CD4-positive, alpha-beta T cell (primary cell): ENCODE measurements at regions not wholly inside any gene's neighbourhood (a gene's known extent, or its start where the extent isn't known, plus 50 kb on each side); places are given as distances from the start of the nearest gene placed in this dataset.

Experiments
- ATAC-seq: fragments of 200-7000 bp; cut with Tn5 transposase; one replicate; pipeline ENCODE4 v1.10.0; 2022; ENCODE audit warnings: mild to moderate bottlenecking; ENCODE audit not compliant: poor library complexity
- CTCF ChIA-PET: fragments of 350-600 bp; sonication (Branson Sonifier 250); formaldehyde crosslinking; loops from one replicate; lab custom pipeline; 2021; ENCODE audit warnings: antibody characterized with exemption, inconsistent platforms; lab: Charles Lee
- POLR2A ChIA-PET: fragments of 350-600 bp; sonication (Branson Sonifier 250); formaldehyde crosslinking; loops from one replicate; lab custom pipeline; 2021; ENCODE audit warnings: antibody characterized with exemption, inconsistent platforms; lab: Charles Lee
- DNase-seq, 14 experiments: peaks; one replicate each; pipeline ENCODE4 v3.0.0-alpha.2; 2013 to 2020; ENCODE audit warnings: mixed read lengths in 2 of 14
- H3K27ac ChIP-seq, 2 donors: one replicate each; pipeline versions ENCODE4 v1.5.1 to v1.7.0; 2013; ENCODE audit warnings: low read length in 2 of 2, low read depth in 1 of 2, mild to moderate bottlenecking in 1 of 2
- H3K27me3 ChIP-seq, 2 experiments: 1 replicate in 1 of 2; 2 replicates in 1 of 2; pipeline versions ENCODE4 v1.6.1 to v1.7.0; 2013; ENCODE audit warnings: low read length in 2 of 2, control low read depth in 1 of 2, mild to moderate bottlenecking in 1 of 2, moderate library complexity in 1 of 2; ENCODE audit not compliant: insufficient read depth in 2 of 2, control insufficient read depth in 1 of 2
- H3K36me3 ChIP-seq: one replicate; pipeline ENCODE4 v1.6.1; 2013; ENCODE audit warnings: low read length, control low read depth; ENCODE audit not compliant: insufficient read depth
- H3K4me1 ChIP-seq: one replicate; pipeline ENCODE4 v1.6.1; 2013; ENCODE audit warnings: low read length, control low read depth; ENCODE audit not compliant: insufficient read depth
- H3K4me3 ChIP-seq: one replicate; pipeline ENCODE4 v1.5.1; 2013; ENCODE audit warnings: mild to moderate bottlenecking, low read length, moderate library complexity
- H3K9me3 ChIP-seq, 2 experiments: 1 replicate in 1 of 2; 2 replicates in 1 of 2; pipeline versions ENCODE4 v1.6.1 to v1.7.0; 2013; ENCODE audit warnings: low read length in 2 of 2, mild to moderate bottlenecking in 2 of 2, control low read depth in 1 of 2, moderate library complexity in 1 of 2; ENCODE audit not compliant: control insufficient read depth in 1 of 2, insufficient read depth in 1 of 2
- H3K27ac Mint-ChIP-seq: one replicate; pipeline ENCODE4 v1.8.0; 2020; ENCODE audit warnings: mixed read lengths
- H3K27me3 Mint-ChIP-seq: one replicate; pipeline ENCODE4 v1.8.0; 2021; ENCODE audit warnings: mixed read lengths
- H3K36me3 Mint-ChIP-seq: one replicate; pipeline ENCODE4 v1.8.0; 2021; ENCODE audit warnings: low read depth, mixed read lengths
- H3K4me1 Mint-ChIP-seq: one replicate; pipeline ENCODE4 v1.8.0; 2021; ENCODE audit warnings: low read depth, mixed read lengths
- H3K4me3 Mint-ChIP-seq: one replicate; pipeline ENCODE4 v1.8.0; 2020; ENCODE audit warnings: mild to moderate bottlenecking, mixed read lengths
- H3K9me3 Mint-ChIP-seq: one replicate; pipeline ENCODE4 v1.8.0; 2020; ENCODE audit warnings: mixed read lengths
- intact Hi-C, 2 experiments: fragments of 100-400 bp; cut with DNase I in 1 of 2; cut with micrococcal nuclease in 1 of 2; formaldehyde crosslinking; loops; one replicate each; pipeline versions ENCODE4 v1.15.1 to v1.9.0; 2023 to 2025; cut with DNase I, micrococcal nuclease
- TF ChIP-seq, protein P1 (sequence below): fragments of 200-600 bp; IDR thresholded peaks from one replicate; pipeline ENCODE4 v1.8.0; 2022; ENCODE audit warnings: antibody characterized with exemption, mild to moderate bottlenecking

DNA sequence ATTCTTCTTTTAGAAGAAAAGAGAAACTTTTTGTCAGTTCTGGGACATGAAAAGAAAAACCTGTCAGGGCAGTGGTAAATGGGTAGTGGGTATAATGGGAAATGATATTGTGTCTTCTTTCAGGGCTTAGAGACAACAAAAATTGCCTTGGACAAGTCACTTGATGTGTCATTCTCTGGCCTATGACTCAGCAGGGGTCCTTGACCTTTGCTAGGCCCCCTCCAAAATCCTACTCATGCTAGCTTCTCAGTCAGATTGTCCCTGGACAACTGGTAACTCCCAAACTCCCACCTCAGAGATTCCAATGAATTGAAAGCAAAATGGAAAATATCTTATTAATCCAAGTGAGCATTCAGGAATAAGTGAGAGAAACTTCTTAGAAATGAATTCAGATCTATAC is 258.8 kb upstream of the SPRY2 start:
- Mint-ChIP-seq H3K27me3 (no peaks in the 10 kb centered on the region), H3K36me3 (no peaks in the 10 kb centered on the region), H3K4me1 (no peaks in the 10 kb centered on the region), H3K4me3 (no peak overlapping the region), H3K9me3 (no peaks in the 10 kb centered on the region), H3K27ac (no peak overlapping the region)
- DNase-seq = no peak
- no peak overlapping the region for H3K4me3 ChIP-seq
- no peak for ATAC-seq
- CTCF ChIA-PET = no interaction called here
- H3K36me3 ChIP-seq = no peaks in the 10 kb centered on the region
- H3K27ac ChIP-seq = no peak overlapping the region
- H3K9me3 ChIP-seq = no peaks in the 10 kb centered on the region
- no peaks in the 10 kb centered on the region for H3K27me3 ChIP-seq
- no peaks in the 10 kb centered on the region for H3K4me1 ChIP-seq
- POLR2A ChIA-PET = no interaction called here
- TF ChIP-seq, protein P1, sequence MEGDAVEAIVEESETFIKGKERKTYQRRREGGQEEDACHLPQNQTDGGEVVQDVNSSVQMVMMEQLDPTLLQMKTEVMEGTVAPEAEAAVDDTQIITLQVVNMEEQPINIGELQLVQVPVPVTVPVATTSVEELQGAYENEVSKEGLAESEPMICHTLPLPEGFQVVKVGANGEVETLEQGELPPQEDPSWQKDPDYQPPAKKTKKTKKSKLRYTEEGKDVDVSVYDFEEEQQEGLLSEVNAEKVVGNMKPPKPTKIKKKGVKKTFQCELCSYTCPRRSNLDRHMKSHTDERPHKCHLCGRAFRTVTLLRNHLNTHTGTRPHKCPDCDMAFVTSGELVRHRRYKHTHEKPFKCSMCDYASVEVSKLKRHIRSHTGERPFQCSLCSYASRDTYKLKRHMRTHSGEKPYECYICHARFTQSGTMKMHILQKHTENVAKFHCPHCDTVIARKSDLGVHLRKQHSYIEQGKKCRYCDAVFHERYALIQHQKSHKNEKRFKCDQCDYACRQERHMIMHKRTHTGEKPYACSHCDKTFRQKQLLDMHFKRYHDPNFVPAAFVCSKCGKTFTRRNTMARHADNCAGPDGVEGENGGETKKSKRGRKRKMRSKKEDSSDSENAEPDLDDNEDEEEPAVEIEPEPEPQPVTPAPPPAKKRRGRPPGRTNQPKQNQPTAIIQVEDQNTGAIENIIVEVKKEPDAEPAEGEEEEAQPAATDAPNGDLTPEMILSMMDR = no peak
- intact Hi-C loops = no loop called here

DNA sequence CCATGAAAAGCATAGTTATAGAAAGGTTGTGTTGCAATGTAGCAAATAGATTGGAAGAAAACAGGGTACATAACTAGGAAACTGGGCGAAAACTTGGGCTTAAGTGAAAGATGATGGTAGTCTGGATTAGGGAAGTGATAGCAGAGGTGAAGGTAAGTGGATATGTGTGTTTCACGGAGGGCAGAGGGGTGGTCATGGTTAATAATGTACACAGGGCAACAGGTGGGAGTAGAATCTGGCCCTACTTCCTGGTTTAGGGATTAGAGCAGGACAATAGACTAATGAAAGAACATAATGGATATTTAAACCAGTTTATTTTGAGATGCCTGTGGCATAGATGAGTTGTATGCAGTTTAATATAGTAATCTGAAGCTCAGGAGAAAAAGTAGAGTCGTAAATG is 257.3 kb upstream of the SPRY2 start:
- no peak for ATAC-seq
- CTCF ChIA-PET = no interaction called here
- DNase-seq = no peak
- H3K27ac Mint-ChIP-seq = no peak overlapping the region
- TF ChIP-seq, protein P1 = no peak
- H3K27me3 ChIP-seq = no peaks in the 10 kb centered on the region
- H3K27ac ChIP-seq = no peak overlapping the region
- no peaks in the 10 kb centered on the region for H3K36me3 Mint-ChIP-seq
- H3K9me3 Mint-ChIP-seq = no peaks in the 10 kb centered on the region
- no peaks in the 10 kb centered on the region for H3K36me3 ChIP-seq
- no peaks in the 10 kb centered on the region for H3K4me1 Mint-ChIP-seq
- no peak overlapping the region for H3K4me3 ChIP-seq
- POLR2A ChIA-PET = no interaction called here
- H3K4me1 ChIP-seq = no peaks in the 10 kb centered on the region
- no peak overlapping the region for H3K4me3 Mint-ChIP-seq
- no peaks in the 10 kb centered on the region for H3K9me3 ChIP-seq
- H3K27me3 Mint-ChIP-seq = no peaks in the 10 kb centered on the region
- intact Hi-C loops = no loop called here

DNA sequence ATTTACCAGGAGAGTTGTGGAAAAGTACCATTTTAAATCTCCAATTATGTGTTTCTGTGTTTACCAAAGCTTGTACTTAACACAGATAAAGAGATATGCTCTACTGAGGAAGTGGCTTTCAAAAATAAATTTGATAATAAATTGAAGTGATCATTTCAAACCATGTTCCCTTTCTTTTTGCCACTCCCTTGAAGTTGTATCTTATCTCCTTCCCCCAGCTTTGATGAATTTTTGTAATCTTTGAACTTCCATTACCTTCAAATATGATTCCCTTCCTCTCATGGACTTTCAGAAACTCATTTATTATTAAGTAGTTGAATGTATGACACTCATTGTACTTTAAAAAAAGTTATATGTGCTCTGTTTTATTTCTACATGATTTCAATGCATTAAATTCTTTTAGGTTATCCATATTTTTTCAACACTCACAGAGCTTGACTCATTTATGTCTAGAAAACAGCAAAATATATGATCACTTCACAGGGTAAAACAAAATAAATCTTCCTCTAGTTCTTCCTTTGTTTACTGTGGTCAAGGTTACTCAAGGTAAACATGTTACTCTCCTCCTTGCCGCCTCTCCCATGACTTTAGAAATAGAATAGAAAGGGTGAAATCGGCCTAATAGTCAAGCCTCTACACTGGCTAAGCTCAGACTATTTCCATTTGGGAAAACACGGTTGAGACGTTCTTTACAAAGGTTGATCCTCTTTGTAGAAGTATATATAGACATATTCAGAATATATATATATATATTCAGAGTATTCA is 251.2 kb upstream of the SPRY2 start:
- ATAC-seq (no peak), DNase-seq (no peak)
- H3K27ac Mint-ChIP-seq = no peak overlapping the region
- H3K4me3 Mint-ChIP-seq = no peak overlapping the region
- TF ChIP-seq, protein P1 = no peak
- no peaks in the 10 kb centered on the region for H3K9me3 ChIP-seq
- H3K4me1 ChIP-seq = no peaks in the 10 kb centered on the region
- H3K36me3 ChIP-seq = no peaks in the 10 kb centered on the region
- intact Hi-C loops = no loop called here
- CTCF ChIA-PET = no interaction called here
- no peaks in the 10 kb centered on the region for H3K27me3 Mint-ChIP-seq
- H3K27me3 ChIP-seq = no peaks in the 10 kb centered on the region
- H3K4me3 ChIP-seq = no peak overlapping the region
- no peaks in the 10 kb centered on the region for H3K9me3 Mint-ChIP-seq
- H3K4me1 Mint-ChIP-seq = no peaks in the 10 kb centered on the region
- POLR2A ChIA-PET = no interaction called here
- H3K27ac ChIP-seq = no peak overlapping the region
- no peaks in the 10 kb centered on the region for H3K36me3 Mint-ChIP-seq
